IMR-90 (cell line): ENCODE measurements at regions not wholly inside any gene's neighbourhood (a gene's known extent, or its start where the extent isn't known, plus 50 kb on each side); places are given as distances from the start of the nearest gene placed in this dataset.

Source experiments
- ATAC-seq: fragments of 200-7000 bp; cut with Tn5 transposase; 2 replicates; pipeline ENCODE4 v1.9.1; 2020; ENCODE audit warnings: low read depth, mild to moderate bottlenecking, moderate library complexity
- BruUV-seq: library from RNA; stranded (reverse); fragments of 400-500 nt; replicated peaks from 2 replicates; lab custom pipeline; 2021; lab: Mats Ljungman, UMichigan
- CTCF ChIA-PET: fragments of 300-600 bp; formaldehyde crosslinking; extraction: SDS; loops from one replicate; lab custom pipeline; 2021; ENCODE audit warnings: antibody characterized with exemption; lab: Yijun Ruan, JAX
- POLR2A ChIA-PET: fragments of 300-600 bp; sonication (Branson Sonifier 250); formaldehyde crosslinking; loops from one replicate; lab custom pipeline; 2022; ENCODE audit warnings: antibody characterized with exemption; ENCODE audit not compliant: unreplicated experiment; lab: Charles Lee
- DNase-seq: peaks from one replicate; pipeline ENCODE4 v3.0.0; 2013
- H2AFZ ChIP-seq: replicated peaks from 2 replicates; pipeline ENCODE3; 2013; ENCODE audit warnings: low read length, mild to moderate bottlenecking; ENCODE audit not compliant: poor library complexity
- H2AK5ac ChIP-seq: 2 replicates; pipeline ENCODE4 v1.6.1; 2013; ENCODE audit warnings: low read depth, low read length, inconsistent platforms
- H2AK9ac ChIP-seq: replicated peaks from 2 replicates; pipeline ENCODE3; 2013; ENCODE audit warnings: mild to moderate bottlenecking, low read depth, low read length, moderate library complexity; ENCODE audit not compliant: poor library complexity
- H2BK120ac ChIP-seq: 2 replicates; pipeline ENCODE4 v1.6.1; 2013; ENCODE audit warnings: low read depth, low read length, inconsistent platforms
- H2BK15ac ChIP-seq: 3 replicates; pipeline ENCODE4 v1.6.1; 2013; ENCODE audit warnings: low read depth, low read length, inconsistent platforms
- H2BK20ac ChIP-seq: 2 replicates; pipeline ENCODE4 v1.6.1; 2013; ENCODE audit warnings: low read depth, mild to moderate bottlenecking, inconsistent platforms, low read length, moderate library complexity
- H2BK5ac ChIP-seq: 2 replicates; pipeline ENCODE4 v1.6.1; 2013; ENCODE audit warnings: mild to moderate bottlenecking, low read depth, low read length, inconsistent platforms; ENCODE audit not compliant: poor library complexity, severe bottlenecking
- H3K14ac ChIP-seq: replicated peaks from 2 replicates; pipeline ENCODE4 v1.6.1; 2013; ENCODE audit warnings: low read depth, low read length, inconsistent platforms
- H3K18ac ChIP-seq: 2 replicates; pipeline ENCODE4 v1.6.1; 2013; ENCODE audit warnings: low read depth, low read length, control low read depth
- H3K23ac ChIP-seq: 2 replicates; pipeline ENCODE4 v1.6.1; 2013; ENCODE audit warnings: low read depth, low read length, inconsistent platforms
- H3K27ac ChIP-seq: 2 replicates; pipeline ENCODE4 v1.5.1; 2013; ENCODE audit warnings: mild to moderate bottlenecking, control low read depth, low read length; ENCODE audit not compliant: insufficient read depth
- H3K27me3 ChIP-seq: 2 replicates; pipeline ENCODE4 v1.6.1; 2013; ENCODE audit warnings: low read length; ENCODE audit not compliant: control insufficient read depth, insufficient read depth
- H3K36me3 ChIP-seq: 2 replicates; pipeline ENCODE4 v1.6.1; 2013; ENCODE audit warnings: low read length, mixed read lengths; ENCODE audit not compliant: control insufficient read depth, insufficient read depth
- H3K4ac ChIP-seq: 2 replicates; pipeline ENCODE4 v1.6.1; 2013; ENCODE audit warnings: low read depth, low read length, inconsistent platforms
- H3K4me1 ChIP-seq: 2 replicates; pipeline ENCODE4 v1.6.1; 2013; ENCODE audit warnings: low read length, mixed read lengths; ENCODE audit not compliant: control insufficient read depth, insufficient read depth
- H3K4me2 ChIP-seq: 2 replicates; pipeline ENCODE4 v1.6.1; 2013; ENCODE audit warnings: low read depth, mild to moderate bottlenecking, control low read depth, low read length, moderate library complexity
- H3K4me3 ChIP-seq: 2 replicates; pipeline ENCODE4 v1.5.1; 2013; ENCODE audit warnings: low read depth, mild to moderate bottlenecking, control low read depth, low read length, moderate library complexity; ENCODE audit not compliant: insufficient read depth
- H3K56ac ChIP-seq: 2 replicates; pipeline ENCODE4 v1.6.1; 2013; ENCODE audit warnings: low read length, inconsistent platforms; ENCODE audit not compliant: insufficient read depth; ENCODE audit errors: extremely low read depth
- H3K79me1 ChIP-seq, 2 experiments: 2 replicates each; pipeline ENCODE4 v1.6.1; 2013; ENCODE audit warnings: low read length in 2 of 2, inconsistent platforms in 1 of 2, low read depth in 1 of 2
- H3K9ac ChIP-seq: 2 replicates; pipeline ENCODE4 v1.6.1; 2013; ENCODE audit warnings: low read depth, low read length, control low read depth
- H3K9me1 ChIP-seq: 2 replicates; pipeline ENCODE4 v1.6.1; 2013; ENCODE audit warnings: low read length, inconsistent platforms; ENCODE audit not compliant: insufficient read depth
- H3K9me3 ChIP-seq: 2 replicates; pipeline ENCODE4 v1.6.1; 2013; ENCODE audit warnings: low read length; ENCODE audit not compliant: control insufficient read depth, insufficient read depth
- H4K20me1 ChIP-seq: 2 replicates; pipeline ENCODE4 v1.6.1; 2013; ENCODE audit warnings: low read length, inconsistent platforms; ENCODE audit not compliant: insufficient read depth
- H4K5ac ChIP-seq: 2 replicates; pipeline ENCODE4 v1.6.1; 2013; ENCODE audit warnings: mild to moderate bottlenecking, low read depth, low read length, control low read depth
- H4K8ac ChIP-seq, 2 experiments: 2 replicates each; pipeline ENCODE4 v1.6.1; 2013; ENCODE audit warnings: low read depth in 2 of 2, low read length in 2 of 2, control low read depth in 1 of 2, inconsistent platforms in 1 of 2
- H4K91ac ChIP-seq: 2 replicates; pipeline ENCODE4 v1.6.1; 2013; ENCODE audit warnings: low read depth, low read length, inconsistent platforms; ENCODE audit not compliant: insufficient read depth
- BHLHE40 ChIP-seq: fragments of 150-350 bp; IDR thresholded peaks from 2 replicates; pipeline ENCODE4 v1.6.1; 2016; ENCODE audit warnings: mild to moderate bottlenecking, low read depth, low read length
- CEBPB ChIP-seq: IDR thresholded peaks from 2 replicates; pipeline ENCODE4 v1.6.1; 2012; ENCODE audit warnings: low read depth, low read length, improper control_type of control experiment
- CTCF ChIP-seq: conservative IDR thresholded peaks from 2 replicates; pipeline ENCODE4 v1.5.1; 2012; ENCODE audit warnings: mild to moderate bottlenecking, low read depth, low read length, improper control_type of control experiment
- ELK1 ChIP-seq: fragments of 150-350 bp; IDR thresholded peaks from 2 replicates; pipeline ENCODE4 v1.6.1; 2016; ENCODE audit warnings: low read depth, mild to moderate bottlenecking, low read length, moderate library complexity, borderline replicate concordance
- MAZ ChIP-seq: IDR thresholded peaks from 2 replicates; pipeline ENCODE4 v1.6.1; 2012; ENCODE audit warnings: low read depth, mild to moderate bottlenecking, low read length, improper control_type of control experiment, moderate library complexity, borderline replicate concordance
- POLR2A ChIP-seq: IDR thresholded peaks from 2 replicates; pipeline ENCODE4 v1.6.1; 2012; ENCODE audit warnings: mild to moderate bottlenecking, low read depth, low read length
- SMC3 ChIP-seq: fragments of 150-350 bp; IDR thresholded peaks from 2 replicates; pipeline ENCODE4 v1.6.1; 2016; ENCODE audit warnings: low read depth, mild to moderate bottlenecking, antibody characterized with exemption, low read length, moderate library complexity
- USF2 ChIP-seq: fragments of 150-350 bp; IDR thresholded peaks from 2 replicates; pipeline ENCODE4 v1.6.1; 2017; ENCODE audit warnings: mild to moderate bottlenecking, antibody characterized with exemption, low read length, low read depth
- WGBS, 2 experiments: methylation state at CpG; one replicate each; pipeline versions ENCODE4 v1.1.5 to v1.1.7; 2013; ENCODE audit warnings: missing lambda C conversion rate in 2 of 2; ENCODE audit not compliant: insufficient read length in 1 of 2; ENCODE audit errors: extremely low coverage in 2 of 2; 5-methylcytosine and 5-hydroxymethylcytosine counted together
- dilution Hi-C: fragments of 300-500 bp; cut with HindIII; formaldehyde crosslinking; loops from one replicate; pipeline ENCODE4 v1.14.3; 2018; ENCODE audit warnings: low sequenced_read_pairs; ENCODE audit not compliant: unreplicated experiment
- in situ Hi-C: fragments of 300-500 bp; cut with MboI; formaldehyde crosslinking; loops from 3 replicates; pipeline ENCODE4 v1.14.3; 2019; ENCODE audit warnings: low sequenced_read_pairs, inconsistent platforms, mixed read lengths
- intact Hi-C: fragments of 100-400 bp; cut with micrococcal nuclease; formaldehyde crosslinking; loops from 2 replicates; pipeline ENCODE4 v1.10.0; 2022

- intact Hi-C loops = no loop called here
- H2AK9ac ChIP-seq = no peak overlapping the region
- no peak overlapping the region for H2BK20ac ChIP-seq
- POLR2A ChIA-PET = no interaction called here
- no peak overlapping the region for H4K8ac ChIP-seq
- no peak overlapping the region for H4K91ac ChIP-seq
- no peak overlapping the region for H2AFZ ChIP-seq
- H3K4me2 ChIP-seq = no peak overlapping the region
- H3K79me1 ChIP-seq = no peaks in the 10 kb centered on the region
- ATAC-seq (no peak), DNase-seq (no peak)
- H2AK5ac ChIP-seq = no peak overlapping the region
- H3K56ac ChIP-seq = no peak overlapping the region
- CTCF ChIA-PET = no interaction called here
- H2BK120ac ChIP-seq = no peak overlapping the region
- TF ChIP-seq MAZ (no peak), POLR2A (no peak), SMC3 (no peak), USF2 (no peak), CEBPB (no peak), CTCF (no peak), ELK1 (no peak), BHLHE40 (no peak)
- WGBS, 2 experiments = 56% methylated on average over 7 of the region's 11 CpGs; no CpG with 5 or more reads in 1 of the 2 experiments
- in situ Hi-C loops = no loop called here
- H2BK15ac ChIP-seq = no peak overlapping the region
- H3K27ac ChIP-seq = no peak overlapping the region
- H3K9me1 ChIP-seq = no peaks in the 10 kb centered on the region
- no peak overlapping the region for H3K4me3 ChIP-seq
- no peaks in the 10 kb centered on the region for H3K4me1 ChIP-seq
- no peak overlapping the region for H3K9ac ChIP-seq
- dilution Hi-C loops = no loop called here
- no peak overlapping the region for H3K23ac ChIP-seq
- peaks cover 29% of the 10 kb centered on the region for H3K9me3 ChIP-seq
- no peak overlapping the region for H4K5ac ChIP-seq
- no peak overlapping the region for H3K18ac ChIP-seq
- no peaks in the 10 kb centered on the region for H3K27me3 ChIP-seq
- H3K4ac ChIP-seq = no peak overlapping the region
- BruUV-seq = no TSS peak
- H3K36me3 ChIP-seq = no peaks in the 10 kb centered on the region
- no peaks in the 10 kb centered on the region for H4K20me1 ChIP-seq
- no peak overlapping the region for H2BK5ac ChIP-seq
- H3K14ac ChIP-seq = no peak overlapping the region
These were observed 87.6 kb downstream of the MUC16 start for GRCh38 chr19:8922591-8922990.
